MM.1S (cell line): ENCODE measurements at regions not wholly inside any gene's neighbourhood (a gene's known extent, or its start where the extent isn't known, plus 50 kb on each side); places are given as distances from the start of the nearest gene placed in this dataset.

Experiments used
- EZH2 ChIP-seq: fragments of 300-600 bp; sonication (generic); optimal IDR thresholded peaks from 2 replicates; pipeline ENCODE3; 2017; ENCODE audit warnings: low read depth, mild to moderate bottlenecking, antibody characterized with exemption, low read length, mixed read lengths
- EZH2phosphoT487 ChIP-seq: fragments of 300-600 bp; sonication (generic); IDR thresholded peaks from 2 replicates; pipeline ENCODE4 v1.6.1; 2018; ENCODE audit warnings: antibody characterized with exemption, low read length
- TF ChIP-seq, protein P1 (sequence below): fragments of 300-600 bp; sonication (generic); IDR thresholded peaks from 2 replicates; pipeline ENCODE4 v1.5.1; 2016; ENCODE audit warnings: antibody characterized with exemption, low read length, mixed read lengths

DNA sequence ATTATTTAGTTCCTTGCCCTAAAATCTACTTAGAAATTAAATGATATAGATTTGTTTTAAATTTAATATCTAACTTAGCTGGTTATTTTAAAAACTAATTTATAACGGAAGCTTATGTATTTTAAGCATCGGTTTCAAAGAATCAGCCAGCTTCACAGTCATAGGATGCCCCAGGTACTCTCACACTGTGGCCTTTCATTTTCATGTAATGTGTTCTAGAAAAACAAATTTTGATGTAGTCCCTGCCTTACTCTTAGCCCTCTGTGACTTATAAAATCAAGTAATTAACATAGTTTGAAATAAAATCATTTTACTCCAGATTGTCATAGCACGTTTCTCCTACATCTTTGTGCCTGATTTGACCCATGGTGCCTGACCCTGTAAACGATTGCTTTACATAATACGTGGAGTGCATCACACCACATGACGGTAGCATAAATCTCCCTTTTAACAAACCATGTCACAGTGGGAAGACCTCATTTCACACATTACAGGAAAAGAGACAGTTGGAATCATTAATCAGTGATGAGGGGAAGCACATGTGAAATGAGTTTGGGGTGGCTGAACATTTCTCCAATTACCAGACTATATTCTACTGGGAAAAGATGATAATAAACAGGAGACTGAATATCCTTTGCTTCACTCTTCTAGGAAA lies 731.5 kb upstream of the CDH9 start:
- TF ChIP-seq, protein P1, sequence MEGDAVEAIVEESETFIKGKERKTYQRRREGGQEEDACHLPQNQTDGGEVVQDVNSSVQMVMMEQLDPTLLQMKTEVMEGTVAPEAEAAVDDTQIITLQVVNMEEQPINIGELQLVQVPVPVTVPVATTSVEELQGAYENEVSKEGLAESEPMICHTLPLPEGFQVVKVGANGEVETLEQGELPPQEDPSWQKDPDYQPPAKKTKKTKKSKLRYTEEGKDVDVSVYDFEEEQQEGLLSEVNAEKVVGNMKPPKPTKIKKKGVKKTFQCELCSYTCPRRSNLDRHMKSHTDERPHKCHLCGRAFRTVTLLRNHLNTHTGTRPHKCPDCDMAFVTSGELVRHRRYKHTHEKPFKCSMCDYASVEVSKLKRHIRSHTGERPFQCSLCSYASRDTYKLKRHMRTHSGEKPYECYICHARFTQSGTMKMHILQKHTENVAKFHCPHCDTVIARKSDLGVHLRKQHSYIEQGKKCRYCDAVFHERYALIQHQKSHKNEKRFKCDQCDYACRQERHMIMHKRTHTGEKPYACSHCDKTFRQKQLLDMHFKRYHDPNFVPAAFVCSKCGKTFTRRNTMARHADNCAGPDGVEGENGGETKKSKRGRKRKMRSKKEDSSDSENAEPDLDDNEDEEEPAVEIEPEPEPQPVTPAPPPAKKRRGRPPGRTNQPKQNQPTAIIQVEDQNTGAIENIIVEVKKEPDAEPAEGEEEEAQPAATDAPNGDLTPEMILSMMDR, result no peak
- TF ChIP-seq EZH2, result no peak
- TF ChIP-seq EZH2phosphoT487, result no peak
